ENCODE measurements at regions not wholly inside any gene's neighbourhood (a gene's known extent, or its start where the extent isn't known, plus 50 kb on each side); places are given as distances from the start of the nearest gene placed in this dataset.
A peak's percentile ranks its signal among the peaks of the same experiment; 100 is the strongest.

DNA sequence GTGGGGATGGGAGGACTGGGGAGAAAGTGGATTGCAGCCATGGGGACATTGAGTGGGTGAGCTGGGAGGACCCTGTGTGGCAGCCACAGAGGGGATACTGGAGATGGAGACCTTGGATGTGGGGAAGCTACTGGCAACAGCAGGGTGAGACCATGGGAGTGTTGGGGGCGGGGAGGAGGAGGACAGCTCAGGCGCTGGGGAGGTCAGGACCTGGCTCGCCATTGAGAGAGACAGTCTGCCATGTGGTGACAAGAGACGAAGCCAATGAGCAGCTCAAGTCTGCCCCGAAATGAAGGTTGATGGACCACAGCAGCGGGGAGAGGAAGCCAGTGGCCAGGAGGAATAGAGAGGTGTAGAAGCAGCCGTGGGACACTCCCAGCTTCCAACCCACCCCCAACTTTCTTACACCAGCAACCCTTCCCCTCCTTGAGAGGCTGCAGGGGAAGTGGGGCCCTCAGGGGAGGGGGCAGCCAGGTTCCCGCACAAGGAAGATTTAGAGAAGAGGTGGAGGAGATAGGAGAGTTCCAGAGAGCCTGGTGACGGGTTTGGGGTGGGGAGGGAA is 118.1 kb downstream of the ASB7 start:
- Mint-ChIP-seq H3K4me1 (ENCODE audit: low read depth, unreplicated experiment) (peaks cover 30% of the 10 kb centered on the region), H3K9me3 (ENCODE audit: unreplicated experiment) (peaks cover 10% of the 10 kb centered on the region), H3K4me3 (ENCODE audit: unreplicated experiment) (no peak overlapping the region), H3K27ac (ENCODE audit: unreplicated experiment) (peak overlapping the region; percentile 98), H3K27me3 (ENCODE audit: insufficient read depth, unreplicated experiment) (no peaks in the 10 kb centered on the region), H3K36me3 (ENCODE audit: insufficient read depth, unreplicated experiment) (peaks cover 7% of the 10 kb centered on the region)
- intact Hi-C loops (cut with micrococcal nuclease; ENCODE audit: unreplicated experiment), result loop anchor here (5.0 kb wide), 2 partner anchors 48 to 122 kb away; no protein-coding TSS in a partner anchor
- no TSS peak for BruUV-seq (replicated peaks)
- no peaks in the 10 kb centered on the region for H3K36me3 ChIP-seq (ENCODE audit: control insufficient read depth, insufficient read depth, low read length)
- no peaks in the 10 kb centered on the region; the same call in 1 of the 2 replicates for H3K9me3 ChIP-seq
- H3K4me1 ChIP-seq, result peaks cover 57% of the 10 kb centered on the region
- ChIA-PET CTCF (no interaction called here), POLR2A (no interaction called here)
- no peaks in the 10 kb centered on the region for H3K27me3 ChIP-seq (replicated peaks; ENCODE audit: control insufficient read depth, insufficient read depth, low read length)
- TF ChIP-seq, protein P1, sequence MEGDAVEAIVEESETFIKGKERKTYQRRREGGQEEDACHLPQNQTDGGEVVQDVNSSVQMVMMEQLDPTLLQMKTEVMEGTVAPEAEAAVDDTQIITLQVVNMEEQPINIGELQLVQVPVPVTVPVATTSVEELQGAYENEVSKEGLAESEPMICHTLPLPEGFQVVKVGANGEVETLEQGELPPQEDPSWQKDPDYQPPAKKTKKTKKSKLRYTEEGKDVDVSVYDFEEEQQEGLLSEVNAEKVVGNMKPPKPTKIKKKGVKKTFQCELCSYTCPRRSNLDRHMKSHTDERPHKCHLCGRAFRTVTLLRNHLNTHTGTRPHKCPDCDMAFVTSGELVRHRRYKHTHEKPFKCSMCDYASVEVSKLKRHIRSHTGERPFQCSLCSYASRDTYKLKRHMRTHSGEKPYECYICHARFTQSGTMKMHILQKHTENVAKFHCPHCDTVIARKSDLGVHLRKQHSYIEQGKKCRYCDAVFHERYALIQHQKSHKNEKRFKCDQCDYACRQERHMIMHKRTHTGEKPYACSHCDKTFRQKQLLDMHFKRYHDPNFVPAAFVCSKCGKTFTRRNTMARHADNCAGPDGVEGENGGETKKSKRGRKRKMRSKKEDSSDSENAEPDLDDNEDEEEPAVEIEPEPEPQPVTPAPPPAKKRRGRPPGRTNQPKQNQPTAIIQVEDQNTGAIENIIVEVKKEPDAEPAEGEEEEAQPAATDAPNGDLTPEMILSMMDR (IDR thresholded peaks at IDR 0.05; ENCODE audit: insufficient read depth in 1 of 2, low read depth in 1 of 2, low read length in 1 of 2, severe bottlenecking in 1 of 2, unreplicated experiment in 1 of 2), result no peak
- DNase-seq, result no peak
- no peak overlapping the region for H3K4me3 ChIP-seq (ENCODE audit: low read depth, low read length)

DNA sequence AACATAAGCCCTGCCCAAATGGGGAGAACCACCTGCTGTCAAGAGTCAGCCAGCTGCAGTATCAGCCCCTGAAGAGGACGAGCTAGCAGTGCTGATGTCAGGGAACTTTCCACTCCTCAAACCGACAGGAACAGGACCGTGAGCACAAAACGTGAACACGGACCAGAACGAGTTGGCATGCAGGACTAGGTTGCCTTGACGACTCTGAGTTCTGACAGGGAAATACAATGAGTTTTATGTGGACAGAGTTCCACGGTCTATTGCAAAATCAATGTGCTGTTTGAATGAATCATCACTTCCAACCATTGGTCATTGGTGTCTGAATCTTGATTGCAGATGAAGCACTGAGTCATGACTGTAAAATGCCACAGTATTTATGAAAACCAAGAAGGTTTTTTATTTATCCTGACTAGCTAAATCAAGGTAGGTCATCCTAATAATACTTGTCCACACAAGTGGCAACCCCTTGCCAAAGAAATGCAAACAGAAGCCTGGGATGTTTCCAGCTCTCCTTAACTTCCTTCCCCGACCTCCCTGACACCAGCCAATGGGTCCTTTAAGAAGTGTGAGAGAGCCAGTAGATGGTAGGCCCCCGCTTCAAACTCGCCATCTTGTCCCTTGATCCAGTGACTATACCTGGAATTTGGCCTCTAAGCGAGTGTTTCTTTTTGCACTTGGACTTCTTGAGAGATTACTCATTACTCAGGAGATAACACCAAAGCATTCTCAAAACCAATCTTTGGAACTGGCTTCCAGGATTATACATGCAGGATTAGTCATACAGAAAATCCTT is 119.6 kb downstream of the ASB7 start:
- Histone ChIP-seq H3K4me3 (ENCODE audit: low read depth, low read length) (no peak overlapping the region), H3K27me3 (replicated peaks; ENCODE audit: control insufficient read depth, insufficient read depth, low read length) (no peaks in the 10 kb centered on the region), H3K9me3 (no peaks in the 10 kb centered on the region; the same call in 1 of the 2 replicates), H3K36me3 (ENCODE audit: control insufficient read depth, insufficient read depth, low read length) (no peaks in the 10 kb centered on the region), H3K4me1 (peaks cover 56% of the 10 kb centered on the region)
- Mint-ChIP-seq H3K4me1 (ENCODE audit: low read depth, unreplicated experiment) (peaks cover 30% of the 10 kb centered on the region), H3K4me3 (ENCODE audit: unreplicated experiment) (peak overlapping the region; percentile 62), H3K27ac (ENCODE audit: unreplicated experiment) (peak overlapping the region; percentile 98), H3K9me3 (ENCODE audit: unreplicated experiment) (peaks cover 10% of the 10 kb centered on the region), H3K27me3 (ENCODE audit: insufficient read depth, unreplicated experiment) (no peaks in the 10 kb centered on the region), H3K36me3 (ENCODE audit: insufficient read depth, unreplicated experiment) (peaks cover 7% of the 10 kb centered on the region)
- DNase-seq, result peak; percentile 79 to 81
- TF ChIP-seq, protein P1 (IDR thresholded peaks at IDR 0.05; ENCODE audit: insufficient read depth in 1 of 2, low read depth in 1 of 2, low read length in 1 of 2, severe bottlenecking in 1 of 2, unreplicated experiment in 1 of 2), result no peak
- BruUV-seq (replicated peaks), result TSS peak; percentile 57
- intact Hi-C loops (cut with micrococcal nuclease; ENCODE audit: unreplicated experiment), result loop anchor here (1.0 to 5.0 kb wide), 3 partner anchors 10 to 120 kb away; no protein-coding TSS in a partner anchor
- ChIA-PET CTCF (interaction anchor here (1.0 kb wide), 1 partner anchor 71 kb away, joined by 5 read pairs; no protein-coding TSS in a partner anchor), POLR2A (interaction anchor here (0.5 kb wide), 1 partner anchor 128 kb away, joined by 3 read pairs; no protein-coding TSS in a partner anchor)

DNA sequence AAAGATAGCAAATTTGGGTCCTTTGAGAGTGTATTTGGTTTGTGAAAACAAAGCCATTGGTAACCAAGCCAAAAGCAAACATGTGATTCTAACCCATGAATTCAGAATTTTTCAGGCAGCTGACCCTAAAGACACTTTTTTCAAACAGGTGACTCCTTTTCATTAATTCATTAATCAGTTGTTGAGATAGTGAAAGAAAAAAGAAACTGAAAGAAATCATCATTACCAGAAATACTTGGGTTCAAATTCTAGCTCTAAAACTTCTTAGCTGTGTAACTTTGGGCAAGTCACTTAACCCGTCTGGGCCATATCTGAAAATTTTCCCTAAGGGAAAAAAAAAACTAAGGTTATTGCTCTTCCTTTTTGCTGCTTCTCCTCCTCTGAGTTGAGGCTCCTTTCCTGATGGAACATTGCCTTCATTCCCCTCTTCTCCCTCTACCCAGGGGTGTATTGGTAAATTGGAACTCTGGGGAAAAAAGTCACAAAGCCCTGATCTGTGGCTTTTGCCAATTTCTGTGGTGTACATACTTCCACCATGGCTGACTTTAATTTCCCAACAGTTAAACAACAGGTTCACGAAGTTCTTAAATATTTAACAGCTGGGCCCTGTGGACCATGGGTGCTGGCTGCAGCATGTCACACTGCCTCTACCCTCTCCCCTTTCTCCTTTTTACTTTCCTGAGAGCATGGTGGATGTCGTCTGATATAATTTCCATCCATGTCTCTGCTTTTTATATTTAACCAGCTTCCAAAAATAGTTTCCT is 120.3 kb downstream of the ASB7 start:
- no TSS peak for BruUV-seq (replicated peaks)
- Mint-ChIP-seq H3K27ac (ENCODE audit: unreplicated experiment) (peak overlapping the region; percentile 98), H3K4me1 (ENCODE audit: low read depth, unreplicated experiment) (peaks cover 30% of the 10 kb centered on the region), H3K9me3 (ENCODE audit: unreplicated experiment) (peaks cover 10% of the 10 kb centered on the region), H3K27me3 (ENCODE audit: insufficient read depth, unreplicated experiment) (no peaks in the 10 kb centered on the region), H3K4me3 (ENCODE audit: unreplicated experiment) (peak overlapping the region; percentile 62), H3K36me3 (ENCODE audit: insufficient read depth, unreplicated experiment) (peaks cover 7% of the 10 kb centered on the region)
- Histone ChIP-seq H3K4me3 (ENCODE audit: low read depth, low read length) (no peak overlapping the region), H3K9me3 (no peaks in the 10 kb centered on the region; the same call in 1 of the 2 replicates), H3K4me1 (peaks cover 56% of the 10 kb centered on the region), H3K27me3 (replicated peaks; ENCODE audit: control insufficient read depth, insufficient read depth, low read length) (no peaks in the 10 kb centered on the region), H3K36me3 (ENCODE audit: control insufficient read depth, insufficient read depth, low read length) (no peaks in the 10 kb centered on the region)
- DNase-seq, result no peak
- ChIA-PET CTCF (interaction anchor here (0.6 kb wide), 1 partner anchor 125 kb away, joined by 7 read pairs; no protein-coding TSS in a partner anchor), POLR2A (no interaction called here)
- TF ChIP-seq, protein P1 (IDR thresholded peaks at IDR 0.05; ENCODE audit: insufficient read depth in 1 of 2, low read depth in 1 of 2, low read length in 1 of 2, severe bottlenecking in 1 of 2, unreplicated experiment in 1 of 2), result no peak
- intact Hi-C loops (cut with micrococcal nuclease; ENCODE audit: unreplicated experiment), result loop anchor here (1.0 to 5.0 kb wide), 3 partner anchors 10 to 120 kb away; no protein-coding TSS in a partner anchor
